GM21786 (cell line): ENCODE measurements at regions not wholly inside any gene's neighbourhood (a gene's known extent, or its start where the extent isn't known, plus 50 kb on each side); places are given as distances from the start of the nearest gene placed in this dataset.

ENCODE experiments used
- ATAC-seq: cut with Tn5 transposase; IDR thresholded peaks from one replicate; pipeline ENCODE4 v1.9.1; 2021; ENCODE audit not compliant: unreplicated experiment

DNA sequence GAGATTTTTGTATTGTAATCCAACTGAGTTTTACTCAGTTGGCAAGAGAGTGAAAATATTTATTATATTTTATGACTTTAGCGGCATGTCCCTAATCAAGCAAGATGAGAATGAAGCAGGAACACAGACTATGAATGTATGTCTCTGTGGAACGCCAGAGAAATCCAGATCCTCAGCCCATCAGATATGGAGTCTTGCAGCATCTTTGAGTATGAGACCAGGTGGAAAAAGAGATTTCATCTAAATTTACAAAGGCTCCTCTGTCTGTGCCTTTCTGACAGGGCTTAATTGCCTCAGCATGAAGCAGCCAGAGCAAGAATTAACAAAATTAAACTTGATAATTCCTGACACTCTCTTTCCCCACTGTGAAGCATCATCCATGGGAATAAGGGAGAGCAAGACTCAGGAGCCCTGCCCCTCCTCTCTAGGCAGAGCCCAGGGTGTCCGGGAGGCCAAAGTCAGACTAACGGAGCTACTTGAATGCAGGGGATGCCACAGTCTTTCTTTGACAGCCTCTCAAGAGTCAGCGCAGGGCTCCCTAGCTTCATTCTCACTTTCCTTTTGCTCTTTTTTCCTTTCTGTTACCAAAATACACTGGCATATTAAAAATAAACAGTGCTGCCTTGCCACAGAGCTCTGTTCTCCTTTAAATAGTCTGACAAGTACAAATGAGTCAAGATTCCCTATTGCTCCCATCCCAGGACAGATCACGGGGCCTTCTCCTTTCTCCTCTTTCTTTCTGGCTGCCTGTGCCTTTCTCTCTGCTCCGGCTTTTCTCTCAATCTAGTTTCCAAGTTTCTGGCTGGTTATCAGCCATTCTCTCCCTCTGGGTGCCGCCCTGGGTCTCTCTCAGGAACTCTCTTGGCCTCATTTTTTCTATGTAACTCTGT lies 132.2 kb upstream of the INHBA start:
- ATAC-seq, result no peak

DNA sequence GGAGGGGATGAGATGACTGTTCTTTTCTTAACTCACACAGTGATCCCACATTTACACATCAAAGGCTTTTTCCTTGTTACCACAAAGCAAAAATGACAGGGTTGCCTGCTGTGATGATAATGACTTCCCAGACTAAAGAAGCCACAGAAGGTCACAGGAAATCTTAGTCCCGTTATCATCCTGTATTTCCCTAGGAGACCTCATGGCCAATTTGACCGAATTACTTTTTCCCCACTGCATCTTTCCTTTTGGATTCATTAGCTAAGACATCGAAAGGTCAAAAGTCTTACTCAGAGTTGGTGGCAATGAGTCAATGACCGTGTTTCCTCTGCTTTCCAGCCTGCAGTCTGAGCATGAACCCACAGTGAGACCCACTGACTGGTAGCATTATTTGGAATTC lies 130.1 kb upstream of the INHBA start:
- no peak for ATAC-seq

DNA sequence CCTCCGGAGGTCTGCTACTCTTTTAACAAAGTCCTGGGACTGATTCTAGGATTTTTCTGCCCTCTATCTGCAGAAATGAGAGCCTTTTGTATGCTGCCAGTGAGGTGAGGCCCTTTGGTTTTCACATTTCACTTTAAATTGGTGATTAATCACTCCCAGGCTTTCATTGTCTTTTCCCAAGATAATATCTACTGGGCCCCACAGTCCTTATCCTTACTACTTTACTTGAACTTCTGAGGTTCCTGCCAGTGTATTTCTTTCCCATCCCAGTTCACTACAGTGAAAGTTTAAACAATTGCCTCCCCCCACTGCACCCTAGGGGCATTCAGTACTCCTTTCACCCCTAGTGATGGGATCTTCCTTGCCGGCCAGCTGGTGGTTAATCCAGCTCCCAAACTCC lies 127.4 kb upstream of the INHBA start:
- no peak for ATAC-seq

DNA sequence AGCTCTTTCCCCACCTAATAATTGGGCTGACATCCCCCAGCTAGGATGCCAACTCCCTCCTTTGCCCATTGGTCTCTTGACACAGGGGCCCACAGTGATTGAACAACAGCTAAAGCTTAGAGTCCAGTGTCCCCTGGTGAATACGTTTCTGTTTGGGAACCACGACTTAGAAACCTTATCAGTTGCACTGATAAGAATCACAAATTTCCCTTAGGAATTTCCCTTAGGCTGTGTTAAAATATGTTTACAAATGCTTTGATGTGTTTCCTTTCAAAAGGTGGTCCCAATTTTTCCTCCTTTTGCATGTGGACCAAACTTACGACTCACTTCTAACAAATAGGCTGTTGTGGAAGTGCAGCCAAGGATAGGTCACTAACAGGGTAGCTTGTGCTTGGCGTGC lies 126.0 kb upstream of the INHBA start:
- no peak for ATAC-seq

DNA sequence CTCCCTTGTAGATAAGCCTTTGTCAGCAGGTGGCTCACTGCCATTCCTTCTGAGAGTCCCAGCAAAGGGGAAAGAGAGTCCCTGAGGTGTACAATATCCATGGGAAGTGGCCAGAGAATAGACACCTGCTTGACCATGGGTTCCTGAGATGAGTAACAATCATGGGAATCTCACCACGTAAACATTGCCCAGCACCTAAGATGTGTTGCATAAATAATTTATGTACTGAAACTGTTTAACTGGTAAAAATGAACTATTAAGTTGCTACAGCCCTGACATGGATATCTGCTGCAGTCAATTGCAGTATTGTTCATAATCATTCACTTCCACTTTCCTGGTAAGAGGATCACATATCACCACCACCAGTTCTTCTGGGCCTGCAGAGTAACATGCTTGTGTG lies 123.8 kb upstream of the INHBA start:
- ATAC-seq, result no peak

DNA sequence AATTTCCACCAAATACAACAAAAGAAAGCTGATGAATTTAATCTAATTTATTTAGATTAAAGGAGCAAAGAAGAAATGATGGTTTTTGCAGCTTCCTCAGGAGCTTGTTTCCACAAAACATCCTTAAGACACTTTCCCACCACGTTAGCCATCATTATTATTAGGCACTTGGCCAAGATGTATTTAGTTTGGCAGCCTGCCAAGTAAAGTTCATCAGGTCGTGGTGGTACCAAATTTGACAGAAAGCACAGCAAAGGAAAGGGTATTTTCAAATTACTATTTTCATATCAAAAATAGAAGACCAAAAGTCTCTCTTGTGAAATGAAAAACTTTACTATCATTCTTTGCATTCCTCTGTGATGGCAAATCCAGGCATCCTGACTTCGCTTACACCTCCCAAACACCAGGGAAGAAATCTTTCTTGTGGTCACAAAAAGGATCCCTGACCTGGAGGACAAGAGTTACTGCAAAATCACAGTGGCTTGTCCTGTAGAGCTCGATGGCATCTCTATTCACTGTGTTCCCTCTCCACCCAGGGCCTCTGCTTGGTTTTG lies 123.1 kb upstream of the INHBA start:
- no peak for ATAC-seq

DNA sequence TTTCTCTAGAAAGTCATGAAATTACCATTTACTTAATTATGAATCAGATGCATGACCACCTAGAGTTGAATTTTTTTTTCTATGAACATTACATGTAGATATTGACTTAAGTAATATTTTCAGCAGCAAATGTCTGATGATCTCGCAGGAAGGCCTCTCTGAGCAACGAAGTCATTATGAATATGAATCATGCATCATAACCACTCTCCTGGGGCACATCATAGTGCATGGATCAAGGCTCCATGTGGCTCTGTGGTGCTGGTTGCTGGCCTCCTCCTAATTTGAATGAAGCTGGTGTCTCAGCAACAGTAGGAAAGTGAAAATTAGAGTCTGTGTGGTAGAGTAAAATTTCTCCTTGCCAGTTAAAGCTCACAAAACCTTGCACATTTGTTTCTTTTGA lies 121.4 kb upstream of the INHBA start:
- ATAC-seq, result peak; percentile 45

DNA sequence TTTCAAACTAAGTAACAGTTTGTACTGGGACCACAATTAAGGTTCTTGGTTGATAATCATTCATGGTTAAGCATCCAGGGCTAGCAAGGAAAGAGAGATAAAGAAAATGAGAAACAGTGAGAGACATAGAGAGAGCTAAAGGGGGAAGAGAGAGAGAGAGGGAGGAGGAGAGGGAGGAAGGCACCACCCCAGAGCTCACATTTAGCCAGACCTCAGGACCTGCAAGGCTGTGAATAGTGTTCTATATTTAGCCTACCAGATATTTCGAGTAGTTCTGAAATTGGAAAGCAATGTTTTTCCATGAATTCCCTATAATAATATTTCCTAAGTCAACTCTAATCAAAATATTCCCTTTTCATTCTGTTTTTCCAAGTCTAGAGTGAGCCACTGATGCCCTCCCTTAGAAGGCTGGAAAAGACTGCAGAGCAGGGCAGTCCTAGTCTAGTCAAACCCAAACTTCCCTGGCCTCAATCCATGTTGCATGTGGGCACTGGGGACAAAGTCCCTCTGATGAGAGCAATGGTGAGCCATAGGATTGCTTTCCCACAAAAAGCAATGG lies 119.4 kb upstream of the INHBA start:
- no peak for ATAC-seq

DNA sequence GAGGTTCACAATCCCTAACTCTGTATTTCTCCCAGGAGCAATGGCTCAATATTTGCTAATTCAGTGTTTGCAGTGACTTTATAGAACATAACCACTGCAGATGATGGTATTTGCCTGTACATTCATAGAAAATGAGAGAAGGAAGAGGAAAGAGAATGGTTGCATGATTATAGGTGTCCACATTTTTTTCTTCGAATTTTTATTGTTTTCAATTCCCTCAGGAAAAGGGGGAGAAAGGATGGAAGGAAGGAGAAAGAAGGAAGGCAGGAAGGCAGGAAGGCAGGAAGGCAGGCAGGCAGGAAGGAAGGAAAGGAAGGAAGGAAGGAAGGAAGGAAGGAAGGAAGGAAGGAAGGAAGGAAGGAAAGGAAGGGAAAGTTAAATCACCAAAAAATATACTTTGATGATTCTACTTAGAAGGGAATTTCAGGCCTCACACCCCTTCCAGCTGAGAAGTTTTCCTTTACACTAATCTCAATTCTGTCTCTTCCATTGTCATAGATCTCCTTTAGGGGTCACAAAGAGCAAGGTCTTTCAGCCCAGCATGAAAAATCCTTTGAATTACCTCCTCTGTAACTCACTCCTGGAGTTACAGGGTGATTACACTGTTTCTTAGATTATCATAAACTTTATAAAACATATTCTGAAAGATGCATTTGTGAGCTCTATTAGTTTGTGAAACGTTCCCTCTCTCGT lies 118.8 kb upstream of the INHBA start:
- ATAC-seq, result no peak

DNA sequence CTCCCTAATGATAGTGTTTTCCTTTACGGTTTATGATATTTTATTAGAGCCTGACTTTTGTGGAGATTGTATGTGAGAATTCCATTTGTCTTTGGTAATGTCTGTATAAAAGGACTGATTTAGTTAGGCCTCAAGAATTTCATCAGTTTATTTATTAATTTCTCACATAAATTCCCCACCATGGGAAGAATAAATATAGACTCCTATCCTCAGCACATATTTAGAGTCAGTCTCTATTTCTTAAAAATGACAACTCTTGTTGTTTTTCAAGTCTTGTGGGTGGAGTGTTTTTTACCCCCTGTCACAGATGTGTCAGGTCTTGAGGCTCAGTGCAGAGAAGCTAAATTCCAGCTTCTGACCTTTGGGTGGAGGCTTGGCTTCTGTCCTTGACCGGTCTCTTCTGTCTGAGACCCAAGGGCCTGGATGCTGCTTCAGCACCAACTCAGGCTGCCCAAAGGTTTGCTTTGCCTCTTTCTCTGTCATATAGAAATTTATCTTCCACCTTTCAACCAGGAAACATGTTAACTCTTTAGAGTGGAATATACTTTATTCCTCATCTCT lies 117.3 kb upstream of the INHBA start:
- no peak for ATAC-seq

DNA sequence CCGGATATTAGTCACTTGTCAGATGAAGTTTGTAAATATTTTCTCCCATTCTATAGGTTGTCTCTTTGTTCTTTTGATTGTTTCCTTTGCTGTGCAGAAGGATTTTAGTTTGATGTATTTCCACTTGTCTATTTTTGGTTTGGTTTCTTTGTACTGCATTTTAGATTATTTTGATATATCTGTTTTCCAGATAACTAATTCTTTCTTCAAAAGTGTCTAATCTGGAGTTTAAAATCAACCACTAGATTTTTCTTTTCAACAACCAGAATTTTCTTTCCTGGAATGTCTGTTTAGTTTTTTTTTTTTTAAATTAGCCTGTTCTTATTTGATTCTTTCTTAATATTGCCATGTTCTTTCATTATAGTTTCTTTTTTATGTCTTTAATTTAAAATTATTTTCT lies 116.8 kb upstream of the INHBA start:
- ATAC-seq, result no peak

DNA sequence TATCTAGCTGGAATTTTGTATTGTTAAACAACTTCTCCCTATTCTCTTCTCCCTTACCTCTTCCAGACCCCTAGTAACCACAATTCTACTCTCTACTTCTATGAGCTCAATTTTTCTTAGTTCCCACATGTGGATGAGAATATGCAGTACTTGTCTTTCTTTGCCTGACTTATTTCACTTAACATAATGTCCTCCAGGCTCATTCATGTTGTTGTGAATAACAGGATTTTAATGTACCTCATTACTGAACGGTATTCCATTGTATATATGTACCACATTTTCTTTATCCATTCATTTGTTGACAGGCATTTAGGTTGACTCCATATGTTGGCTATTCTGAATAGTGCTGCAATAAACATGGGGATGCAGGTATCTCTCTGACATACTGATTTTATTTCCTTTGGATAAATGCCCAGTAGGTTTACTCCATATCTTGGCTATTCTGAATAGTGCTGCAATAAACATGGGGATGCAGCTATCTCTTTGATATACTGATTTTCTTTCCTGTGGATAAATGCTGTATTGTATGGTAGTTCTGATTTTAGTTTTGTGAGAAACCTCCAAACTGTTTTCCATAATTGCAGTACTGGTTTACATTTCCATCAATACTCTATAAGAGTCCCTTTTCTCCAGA lies 116.0 kb upstream of the INHBA start:
- no peak for ATAC-seq

DNA sequence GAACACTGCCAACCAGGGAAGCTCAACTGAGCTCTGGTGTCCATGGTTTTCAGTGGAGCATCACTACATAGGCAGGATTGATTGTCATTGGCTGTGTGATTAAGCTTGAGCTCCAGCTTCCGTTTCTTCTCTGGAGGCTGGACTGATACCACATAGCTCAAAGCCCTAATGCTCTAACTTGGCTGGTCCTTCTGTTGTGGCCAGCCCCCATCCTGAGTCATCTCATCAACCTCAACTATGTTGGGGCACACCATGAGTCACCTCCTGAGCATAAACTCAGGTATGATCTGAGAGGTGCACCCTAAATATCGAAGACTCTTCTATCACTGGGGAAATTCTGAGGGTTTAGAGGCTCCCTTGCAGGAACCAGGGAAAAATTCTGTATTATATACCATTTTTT lies 114.5 kb upstream of the INHBA start:
- peak; percentile 70 for ATAC-seq

DNA sequence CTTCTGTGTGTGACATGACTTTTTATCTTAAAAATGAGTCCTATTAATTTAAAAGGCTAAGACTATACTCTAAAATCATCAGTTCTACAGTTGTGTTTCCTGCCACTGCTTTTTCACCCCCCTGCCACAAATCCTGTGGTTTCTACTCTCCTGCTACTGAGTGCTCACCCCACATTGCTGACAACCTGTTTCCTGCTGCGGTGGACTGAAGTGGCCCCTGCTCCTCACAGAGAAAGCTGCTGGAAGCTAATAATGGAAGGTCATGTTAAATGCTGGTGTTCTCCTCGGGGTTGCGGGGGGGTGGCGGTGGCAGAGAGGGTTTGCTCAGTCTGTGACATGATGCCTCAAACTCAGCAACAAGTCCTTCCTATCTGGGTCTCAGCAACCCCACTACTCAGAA lies 113.2 kb upstream of the INHBA start:
- peak; percentile 55 for ATAC-seq

DNA sequence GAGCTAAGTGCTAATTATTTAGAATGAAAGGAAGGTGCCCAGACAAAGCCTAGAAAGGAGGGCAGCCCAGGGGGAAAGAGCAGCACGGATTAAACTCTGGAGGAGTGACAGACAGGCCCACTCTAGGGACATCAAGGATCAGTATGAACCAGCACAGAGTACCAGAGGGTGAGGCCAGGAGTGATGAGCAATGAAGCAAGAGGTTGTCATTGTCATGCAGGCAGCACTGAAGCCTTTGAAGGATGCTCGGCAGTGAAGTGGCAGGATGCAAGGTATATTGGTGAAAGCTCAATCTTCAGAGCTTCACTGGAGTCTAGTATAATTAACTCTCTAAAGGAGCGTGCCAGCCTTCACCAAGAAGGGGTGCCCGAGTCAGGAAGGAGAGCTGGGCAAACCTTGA lies 112.0 kb upstream of the INHBA start:
- ATAC-seq, result no peak

DNA sequence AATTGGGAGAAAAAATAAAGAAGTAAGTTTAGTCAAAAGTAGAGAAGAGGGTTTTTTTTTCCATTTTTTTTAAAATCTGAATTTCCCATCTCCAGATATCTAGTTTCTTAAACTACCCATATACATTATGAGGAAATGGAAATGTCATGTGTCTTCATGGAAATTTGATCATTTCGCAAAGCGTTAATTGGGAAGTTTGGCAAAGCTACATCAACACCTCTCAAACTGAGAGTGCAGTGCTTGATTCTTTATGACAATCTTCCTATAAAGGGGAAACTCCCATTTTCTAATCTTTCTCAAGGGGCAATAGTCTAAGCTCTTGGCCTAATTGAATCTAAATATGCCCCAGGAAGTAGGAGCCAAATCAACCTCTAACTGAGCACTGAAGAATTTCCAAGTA lies 110.4 kb upstream of the INHBA start:
- no peak for ATAC-seq

DNA sequence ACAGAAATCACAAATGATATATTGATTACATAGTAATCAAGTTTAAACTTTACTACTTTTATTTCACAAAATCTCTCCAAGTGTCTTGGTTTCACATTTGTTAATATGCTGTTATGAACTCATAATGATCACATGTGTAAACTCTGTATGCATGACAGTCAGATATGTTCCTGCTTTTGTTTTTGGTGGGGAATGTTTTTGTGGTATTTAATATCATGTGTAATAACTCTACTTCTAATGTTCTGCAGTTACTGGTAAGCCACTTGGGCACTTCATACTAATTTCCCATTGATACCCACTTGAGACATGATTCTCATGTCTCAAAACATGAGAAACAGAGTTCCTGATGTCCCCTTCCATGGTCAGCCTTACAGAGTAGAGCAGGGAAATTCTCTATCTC lies 109.1 kb upstream of the INHBA start:
- ATAC-seq, result no peak

DNA sequence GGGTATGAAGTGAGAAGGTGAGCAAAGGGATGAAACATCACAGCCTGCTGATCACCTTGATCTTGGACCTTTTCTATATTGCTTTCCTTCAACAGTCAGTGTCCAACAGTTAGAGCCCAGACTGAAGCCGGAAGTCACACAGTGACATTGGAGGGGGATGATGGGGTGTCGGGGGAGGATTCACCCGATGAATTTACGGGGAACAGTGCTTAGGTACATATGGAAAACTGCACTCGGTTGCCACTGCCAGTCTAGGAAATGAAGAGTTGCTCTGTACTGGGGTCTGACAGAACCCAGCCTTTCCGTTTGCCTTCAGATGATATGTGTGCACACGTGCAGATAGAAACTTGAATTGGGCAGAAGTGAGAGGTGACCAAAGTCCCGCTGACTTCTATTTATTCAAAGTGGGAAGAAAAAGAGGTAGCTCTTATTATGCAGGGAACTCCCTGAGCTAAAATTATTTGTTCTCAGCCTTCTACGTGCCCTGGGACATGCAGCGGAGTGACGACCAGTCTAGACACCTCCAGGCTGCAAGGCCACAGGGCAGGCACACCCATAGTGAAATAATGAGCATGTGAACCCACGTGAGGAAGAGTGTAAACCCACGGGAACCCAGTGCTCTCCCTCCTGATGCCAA lies 107.2 kb upstream of the INHBA start:
- peak; percentile 94 for ATAC-seq

DNA sequence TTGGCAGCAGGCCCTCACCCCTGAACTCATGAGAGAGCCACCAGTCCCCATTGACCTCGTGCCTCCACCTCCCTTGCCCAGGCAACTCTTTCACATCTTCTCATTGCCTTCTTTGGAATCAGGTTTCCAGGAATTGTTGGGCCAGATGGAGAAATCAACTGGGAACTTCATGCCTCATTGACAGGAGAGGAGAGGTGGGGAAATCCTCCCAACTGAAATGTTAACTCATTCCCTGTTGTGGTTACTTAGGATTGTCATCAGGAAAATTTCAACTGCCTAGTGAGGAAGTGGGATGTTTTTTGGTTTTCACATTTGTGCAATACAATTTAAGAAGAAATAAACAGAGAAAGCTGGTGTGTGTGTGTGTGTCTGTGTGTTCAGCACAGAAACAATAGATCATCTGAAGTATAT lies 106.6 kb upstream of the INHBA start:
- ATAC-seq, result no peak

DNA sequence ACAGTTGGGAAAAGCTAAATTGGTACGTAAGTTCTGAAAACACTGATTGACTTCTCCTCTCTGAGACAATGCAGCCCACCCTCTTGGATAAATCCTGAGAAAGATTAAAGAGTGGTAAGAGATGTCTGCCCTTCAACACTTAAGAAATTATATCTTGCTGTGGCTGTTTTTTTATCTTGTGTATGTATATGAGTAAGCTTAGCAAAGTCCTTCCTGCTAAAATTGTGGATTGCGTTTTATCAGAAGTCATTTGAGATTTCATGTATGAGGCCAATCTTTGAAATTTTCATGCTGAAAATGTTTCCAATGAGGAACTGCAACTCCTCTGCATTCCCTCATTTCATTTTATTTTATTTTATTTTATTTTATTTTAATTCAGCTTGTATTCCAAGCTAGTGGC lies 106.2 kb upstream of the INHBA start:
- no peak for ATAC-seq

DNA sequence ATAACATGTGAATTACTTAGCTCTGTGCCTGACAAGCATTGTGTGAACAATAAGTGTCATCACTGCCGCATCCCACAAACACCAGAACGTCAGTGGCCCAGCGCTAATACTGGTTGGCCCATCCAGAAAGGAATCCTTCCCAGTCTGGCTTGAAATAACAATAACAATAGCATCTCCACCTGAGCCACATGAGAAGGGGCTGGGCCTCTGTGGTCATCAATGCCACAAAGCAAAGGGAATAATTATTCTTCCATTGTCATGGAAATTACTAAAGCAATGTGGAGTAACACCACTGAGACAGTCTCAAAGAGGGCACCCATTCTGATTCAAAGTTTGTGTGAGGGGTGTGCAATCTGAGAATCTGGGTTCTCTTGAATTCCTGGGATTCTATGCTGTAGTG lies 105.7 kb upstream of the INHBA start:
- no peak for ATAC-seq
